H1 (cell line): ENCODE measurements at regions not wholly inside any gene's neighbourhood (a gene's known extent, or its start where the extent isn't known, plus 50 kb on each side); places are given as distances from the start of the nearest gene placed in this dataset.

Experiments used
- CTCF ChIA-PET: fragments of 300-600 bp; sonication (Branson Sonifier 250); formaldehyde crosslinking; loops from one replicate; lab custom pipeline; 2021; ENCODE audit not compliant: partially characterized antibody; lab: Charles Lee
- POLR2A ChIA-PET: fragments of 300-600 bp; sonication (Branson Sonifier 250); formaldehyde crosslinking; loops from one replicate; lab custom pipeline; 2021; ENCODE audit warnings: inconsistent platforms; ENCODE audit not compliant: partially characterized antibody; lab: Charles Lee
- DNase-seq, 2 experiments: peaks; one replicate each; pipeline versions ENCODE4 v3.0.0 to v3.0.0-alpha.2; 2010 to 2022; ENCODE audit warnings: low spot score in 2 of 2, low read depth in 1 of 2, mixed read lengths in 1 of 2
- FAIRE-seq: peaks from 2 replicates; lab custom pipeline; 2011; peaks lifted over from hg19 to GRCh38; lab: Jason Lieb, UNC
- H2AFZ ChIP-seq: 2 replicates; pipeline ENCODE4 v1.8.1; 2012; ENCODE audit warnings: low read length, inconsistent platforms
- H2AK5ac ChIP-seq: 2 replicates; pipeline ENCODE4 v1.6.1; 2013; ENCODE audit warnings: low read depth, low read length
- H2BK120ac ChIP-seq: replicated peaks from 2 replicates; pipeline ENCODE3; 2013; ENCODE audit warnings: low read depth, low read length, inconsistent platforms
- H2BK12ac ChIP-seq: 2 replicates; pipeline ENCODE4 v1.6.1; 2013; ENCODE audit warnings: low read depth, low read length
- H2BK15ac ChIP-seq: 2 replicates; pipeline ENCODE4 v1.6.1; 2013; ENCODE audit warnings: low read length
- H2BK20ac ChIP-seq: 2 replicates; pipeline ENCODE4 v1.6.1; 2013; ENCODE audit warnings: low read length
- H2BK5ac ChIP-seq: 2 replicates; pipeline ENCODE4 v1.6.1; 2013; ENCODE audit warnings: low read depth, low read length
- H3K14ac ChIP-seq: 2 replicates; pipeline ENCODE4 v1.6.1; 2013; ENCODE audit warnings: inconsistent platforms; ENCODE audit not compliant: insufficient read length
- H3K18ac ChIP-seq: 2 replicates; pipeline ENCODE4 v1.6.1; 2013; ENCODE audit warnings: low read length; ENCODE audit errors: extremely low read depth
- H3K23ac ChIP-seq: 2 replicates; pipeline ENCODE4 v1.6.1; 2013; ENCODE audit warnings: inconsistent platforms; ENCODE audit not compliant: insufficient read length
- H3K23me2 ChIP-seq: 2 replicates; pipeline ENCODE4 v1.6.1; 2013; ENCODE audit warnings: low read depth, low read length
- H3K27ac ChIP-seq: 2 replicates; pipeline ENCODE4 v1.6.1; 2011; ENCODE audit warnings: low read depth, low read length, inconsistent platforms
- H3K27me3 ChIP-seq, 4 experiments: replicated peaks in 1 of 4; 1 replicate in 1 of 4; 2 replicates in 3 of 4; pipeline versions ENCODE4 v1.6.1 to v1.8.1; 2011 to 2013; ENCODE audit warnings: low read length in 3 of 4, mild to moderate bottlenecking in 3 of 4, inconsistent platforms in 2 of 4, mixed read lengths in 2 of 4, moderate library complexity in 1 of 4; ENCODE audit not compliant: control insufficient read depth in 3 of 4, insufficient read depth in 3 of 4; ENCODE audit errors: extremely low read depth in 1 of 4
- H3K36me3 ChIP-seq, 4 experiments: 2 replicates each; pipeline versions ENCODE4 v1.6.1 to v1.8.1; 2011 to 2013; ENCODE audit warnings: mild to moderate bottlenecking in 4 of 4, low read length in 3 of 4, moderate library complexity in 2 of 4, control low read depth in 1 of 4, inconsistent platforms in 1 of 4; ENCODE audit not compliant: insufficient read depth in 4 of 4, control insufficient read depth in 2 of 4
- H3K4ac ChIP-seq: replicated peaks from 2 replicates; pipeline ENCODE3; 2013; ENCODE audit warnings: low read length, low read depth, mixed read lengths, inconsistent platforms; ENCODE audit not compliant: insufficient read length
- H3K4me1 ChIP-seq, 4 experiments: replicated peaks in 1 of 4; 1 replicate in 1 of 4; 2 replicates in 3 of 4; pipeline versions ENCODE4 v1.6.1 to v1.8.1; 2011 to 2013; ENCODE audit warnings: low read length in 3 of 4, inconsistent platforms in 2 of 4, mixed read lengths in 1 of 4; ENCODE audit not compliant: insufficient read depth in 4 of 4, control insufficient read depth in 3 of 4
- H3K4me2 ChIP-seq, 2 experiments: 2 replicates each; pipeline versions ENCODE4 v1.6.1 to v1.8.1; 2011 to 2013; ENCODE audit warnings: low read depth in 2 of 2, low read length in 2 of 2, control low read depth in 1 of 2, inconsistent platforms in 1 of 2, mild to moderate bottlenecking in 1 of 2; ENCODE audit not compliant: insufficient read depth in 1 of 2
- H3K4me3 ChIP-seq, 4 experiments: fragments of 200-600, 300-600 bp in 1 of 4; sonication (generic), shearing (Covaris generic), sonication (Bioruptor Twin) in 1 of 4; 2 replicates each; pipeline versions ENCODE4 v1.5.1 to v1.8.1; 2011 to 2016; ENCODE audit warnings: low read length in 4 of 4, low read depth in 3 of 4, control low read depth in 2 of 4, inconsistent platforms in 2 of 4, mild to moderate bottlenecking in 2 of 4, mixed read lengths in 1 of 4, moderate library complexity in 1 of 4; ENCODE audit not compliant: insufficient read depth in 2 of 4; ENCODE audit errors: extremely low read depth in 1 of 4
- H3K56ac ChIP-seq: replicated peaks from 2 replicates; pipeline ENCODE3; 2013; ENCODE audit warnings: low read depth, mild to moderate bottlenecking, mixed read lengths, low read length, inconsistent platforms; ENCODE audit not compliant: insufficient read length
- H3K79me1 ChIP-seq: 2 replicates; pipeline ENCODE4 v1.6.1; 2013; ENCODE audit warnings: low read depth, low read length, control low read depth
- H3K79me2 ChIP-seq, 2 experiments: 2 replicates each; pipeline versions ENCODE4 v1.6.1 to v1.8.1; 2012 to 2013; ENCODE audit warnings: low read length in 2 of 2, mild to moderate bottlenecking in 2 of 2, inconsistent platforms in 1 of 2; ENCODE audit not compliant: insufficient read depth in 2 of 2, control insufficient read depth in 1 of 2
- H3K9ac ChIP-seq, 4 experiments: replicated peaks in 1 of 4; 1 replicate in 1 of 4; 2 replicates in 3 of 4; pipeline versions ENCODE4 v1.6.1 to v1.8.1; 2011 to 2013; ENCODE audit warnings: low read depth in 3 of 4, low read length in 3 of 4, control low read depth in 2 of 4, mild to moderate bottlenecking in 2 of 4, moderate library complexity in 2 of 4, inconsistent platforms in 1 of 4; ENCODE audit errors: extremely low read depth in 1 of 4
- H3K9me3 ChIP-seq, 2 experiments: 2 replicates each; pipeline versions ENCODE4 v1.6.1 to v1.8.1; 2012 to 2013; ENCODE audit warnings: mild to moderate bottlenecking in 2 of 2, moderate library complexity in 2 of 2, control low read depth in 1 of 2, inconsistent platforms in 1 of 2, low read depth in 1 of 2, low read length in 1 of 2, mixed read lengths in 1 of 2; ENCODE audit not compliant: insufficient read depth in 2 of 2
- H4K20me1 ChIP-seq, 2 experiments: replicated peaks in 1 of 2; 2 replicates each; pipeline versions ENCODE3 to v1.8.1; 2011 to 2013; ENCODE audit warnings: inconsistent platforms in 2 of 2, low read length in 2 of 2, mild to moderate bottlenecking in 1 of 2; ENCODE audit not compliant: insufficient read depth in 2 of 2, control insufficient read depth in 1 of 2
- H4K5ac ChIP-seq: 2 replicates; pipeline ENCODE4 v1.6.1; 2013; ENCODE audit warnings: low read length, low read depth, mixed read lengths, inconsistent platforms; ENCODE audit not compliant: insufficient read length
- H4K8ac ChIP-seq: 2 replicates; pipeline ENCODE4 v1.8.0; 2013; ENCODE audit warnings: mild to moderate bottlenecking, moderate library complexity, low read length, inconsistent platforms; ENCODE audit not compliant: insufficient read depth; ENCODE audit errors: extremely low read depth
- H4K91ac ChIP-seq: replicated peaks from 2 replicates; pipeline ENCODE3; 2013; ENCODE audit warnings: low read length, mixed read lengths, inconsistent platforms; ENCODE audit not compliant: insufficient read length
- CBX8 ChIP-seq: fragments of 300-800, 300-1000 bp; sonication (generic); IDR thresholded peaks from 2 replicates; pipeline ENCODE4 v1.7.1; 2016; ENCODE audit warnings: low read depth, low read length, borderline replicate concordance
- CEBPB ChIP-seq: IDR thresholded peaks from 2 replicates; pipeline ENCODE4 v1.6.1; 2012; ENCODE audit warnings: low read depth, low read length
- CHD2 ChIP-seq: IDR thresholded peaks from 2 replicates; pipeline ENCODE4 v1.6.1; 2012; ENCODE audit warnings: low read length, improper control_type of control experiment
- EGR1 ChIP-seq: IDR thresholded peaks from 2 replicates; pipeline ENCODE4 v1.6.1; 2011; ENCODE audit warnings: low read depth, low read length, borderline replicate concordance
- POLR2AphosphoS5 ChIP-seq: IDR thresholded peaks from 2 replicates; pipeline ENCODE4 v1.6.1; 2011; ENCODE audit warnings: low read depth, low read length
- RFX5 ChIP-seq: IDR thresholded peaks from 2 replicates; pipeline ENCODE4 v1.6.1; 2011; ENCODE audit warnings: low read depth, low read length, improper control_type of control experiment, borderline replicate concordance
- SAP30 ChIP-seq: fragments of 300-600 bp; sonication (generic); IDR thresholded peaks from 2 replicates; pipeline ENCODE4 v1.7.1; 2012; ENCODE audit warnings: low read length, moderate library complexity, mild to moderate bottlenecking, inconsistent platforms; ENCODE audit not compliant: insufficient read depth, insufficient replicate concordance
- SIRT6 ChIP-seq: IDR thresholded peaks from one replicate; pipeline ENCODE4 v1.7.1; 2012; ENCODE audit warnings: low read length, inconsistent platforms
- SIX5 ChIP-seq: IDR thresholded peaks from 2 replicates; pipeline ENCODE4 v1.6.1; 2011; ENCODE audit warnings: mild to moderate bottlenecking, low read depth, low read length
- SP2 ChIP-seq: IDR thresholded peaks from 2 replicates; pipeline ENCODE4 v1.6.1; 2012; ENCODE audit warnings: mild to moderate bottlenecking, low read length, inconsistent platforms
- TAF7 ChIP-seq: optimal IDR thresholded peaks from 2 replicates; pipeline ENCODE3; 2011; ENCODE audit warnings: low read depth, mild to moderate bottlenecking, inconsistent platforms, low read length, moderate library complexity, borderline replicate concordance
- TEAD4 ChIP-seq: IDR thresholded peaks from 2 replicates; pipeline ENCODE4 v1.6.1; 2012; ENCODE audit warnings: low read depth, low read length, inconsistent platforms, mixed read lengths
- USF2 ChIP-seq: IDR thresholded peaks from 2 replicates; pipeline ENCODE4 v1.6.1; 2011; ENCODE audit warnings: low read length, improper control_type of control experiment
- YY1 ChIP-seq: IDR thresholded peaks from 2 replicates; pipeline ENCODE4 v1.6.1; 2011; ENCODE audit warnings: low read depth, mild to moderate bottlenecking, low read length
- WGBS, 2 experiments: shearing (Covaris generic) in 1 of 2; methylation state at CpG; one replicate each; pipeline versions ENCODE4 v1.1.6 to v1.1.7; 2013 to 2015; ENCODE audit warnings: low lambda C conversion rate in 2 of 2, mixed read lengths in 2 of 2, inconsistent platforms in 1 of 2, low coverage in 1 of 2, missing lambda C conversion rate in 1 of 2; ENCODE audit not compliant: insufficient replicate concordance in 2 of 2, insufficient coverage in 1 of 2, insufficient read length in 1 of 2; ENCODE audit errors: extremely low coverage in 1 of 2, missing lambda C conversion rate in 1 of 2; 5-methylcytosine and 5-hydroxymethylcytosine counted together

GRCh38 chr5:124956471-124957029 is 210.1 kb upstream of the ZNF608 start:
- Histone ChIP-seq H3K4me3 (no peak overlapping the region), H2BK12ac (no peak overlapping the region), H3K23me2 (no peaks in the 10 kb centered on the region), H4K8ac (no peak overlapping the region), H3K18ac (no peak overlapping the region), H3K36me3 (no peaks in the 10 kb centered on the region; a peak in 1 of 8 replicates), H2BK5ac (no peak overlapping the region), H3K4ac (no peak overlapping the region), H2AK5ac (no peak overlapping the region), H3K79me2 (no peaks in the 10 kb centered on the region), H3K27me3 (no peaks in the 10 kb centered on the region), H3K9ac (no peak overlapping the region), H3K9me3 (no peaks in the 10 kb centered on the region; a peak in 1 of 4 replicates), H3K56ac (no peak overlapping the region), H4K20me1 (no peaks in the 10 kb centered on the region), H2BK20ac (0 out of 2 replicates have a peak overlapping the region, but pooled peaks have one; percentile 25), H2AFZ (0 out of 2 replicates have a peak overlapping the region, but pooled peaks have one; percentile 34), H3K79me1 (peaks cover 2% of the 10 kb centered on the region; the same call in 1 of the 2 replicates), H3K4me1 (no peaks in the 10 kb centered on the region), H3K23ac (no peak overlapping the region), H3K14ac (no peak overlapping the region), H4K91ac (no peak overlapping the region), H2BK120ac (no peak overlapping the region), H4K5ac (no peak overlapping the region), H3K4me2 (no peak overlapping the region), H2BK15ac (no peak overlapping the region), H3K27ac (no peak overlapping the region)
- POLR2A ChIA-PET, result no interaction called here
- CTCF ChIA-PET, result interaction anchor here (0.6 to 2.5 kb wide), 2 partner anchors 16 to 39 kb away, joined by 3 to 10 read pairs; no protein-coding TSS in a partner anchor
- DNase-seq (no peak), FAIRE-seq (no peak)
- WGBS, 2 experiments, result 89% methylated on average over 1 of the region's 1 CpG; no CpG with 5 or more reads in 1 of the 2 experiments
- TF ChIP-seq CEBPB (no peak; the same call in 1 of the 2 replicates), TAF7 (no peak), SIX5 (no peak), CBX8 (no peak), SP2 (no peak), EGR1 (no peak), TEAD4 (no peak), YY1 (no peak), SAP30 (no peak), SIRT6 (no peak), CHD2 (no peak), RFX5 (no peak), USF2 (no peak), POLR2AphosphoS5 (no peak)
